ENCODE measurements at regions not wholly inside any gene's neighbourhood (a gene's known extent, or its start where the extent isn't known, plus 50 kb on each side); places are given as distances from the start of the nearest gene placed in this dataset.

DNA sequence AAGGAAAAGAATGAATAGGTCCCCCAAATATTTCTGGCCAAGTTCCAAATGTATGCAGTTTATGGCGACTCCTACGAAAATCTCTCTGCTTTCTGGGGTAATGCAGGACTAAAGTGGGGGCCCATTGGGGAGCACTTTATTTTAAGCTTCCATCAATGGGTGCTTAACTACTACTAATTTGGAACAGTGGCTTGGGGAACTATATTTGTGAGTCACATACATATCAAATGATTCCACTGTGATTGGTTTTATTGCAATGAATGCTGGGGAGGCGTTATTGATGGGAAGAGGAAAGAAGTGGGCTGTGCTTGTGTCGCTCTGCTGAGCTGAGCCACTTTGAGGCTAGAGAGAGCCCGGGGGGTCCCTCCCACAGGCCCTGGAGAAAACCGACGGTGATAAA is 560.4 kb upstream of the SALL3 start:
- no peaks in the 10 kb centered on the region for H3K9me3 ChIP-seq (ENCODE audit: low read length)
- no peak overlapping the region for H3K27ac ChIP-seq (ENCODE audit: extremely low read length, insufficient read depth, low read length)
- H4K20me1 ChIP-seq (ENCODE audit: insufficient read depth, low read length), result no peaks in the 10 kb centered on the region
- no peaks in the 10 kb centered on the region for H3K36me3 ChIP-seq (replicated peaks in 1 of 2; ENCODE audit: control insufficient read depth in 1 of 2, insufficient read depth in 2 of 2, low read length in 2 of 2)
- H3K4me1 ChIP-seq (ENCODE audit: insufficient read depth, low read length), result no peaks in the 10 kb centered on the region
- no TSS peak for BruUV-seq (replicated peaks)
- no peaks in the 10 kb centered on the region for H3K79me2 ChIP-seq (ENCODE audit: insufficient read depth, low read length)
- ATAC-seq (no peak), DNase-seq (ENCODE audit: low spot score) (no peak), FAIRE-seq (no peak)
- H3K4me3 ChIP-seq (replicated peaks in 1 of 3; ENCODE audit: insufficient read depth in 1 of 3, low read depth in 2 of 3, low read length in 3 of 3), result no peak overlapping the region
- in situ Hi-C loops (cut with HindIII; ENCODE audit: extremely low pct_ligation_motif_present, low pct_unique_long_range_greater_than_20kb) (no loop called here), intact Hi-C loops (cut with micrococcal nuclease; ENCODE audit: unreplicated experiment) (no loop called here)
- 8% methylated on average over 7 of the region's 7 CpGs for WGBS (ENCODE audit: low lambda C conversion rate)
- H3K27me3 ChIP-seq (ENCODE audit: control insufficient read depth in 1 of 2, insufficient read depth in 2 of 2, low read length in 2 of 2), result peaks cover 0 to 11% of the 10 kb centered on the region in 2 experiments; a peak in 2 of 5 replicates
- TF ChIP-seq NFATC3 (CRISPR knock-in tag; IDR thresholded peaks at IDR 0.05) (no peak), KDM4B (CRISPR knock-in tag; IDR thresholded peaks at IDR 0.05) (no peak), ZNF616 (CRISPR knock-in tag; IDR thresholded peaks at IDR 0.05; ENCODE audit: low read depth) (no peak)
- H2AFZ ChIP-seq (ENCODE audit: low read length), result no peak overlapping the region
- no peak overlapping the region for H3K9ac ChIP-seq (ENCODE audit: insufficient read depth, low read depth, low read length)
- no peak overlapping the region for H3K4me2 ChIP-seq (ENCODE audit: low read depth, low read length)
- ChIA-PET POLR2A (no interaction called here), CTCF (ENCODE audit: low intra/inter-chr PET ratio, low total read pairs) (no interaction called here)

DNA sequence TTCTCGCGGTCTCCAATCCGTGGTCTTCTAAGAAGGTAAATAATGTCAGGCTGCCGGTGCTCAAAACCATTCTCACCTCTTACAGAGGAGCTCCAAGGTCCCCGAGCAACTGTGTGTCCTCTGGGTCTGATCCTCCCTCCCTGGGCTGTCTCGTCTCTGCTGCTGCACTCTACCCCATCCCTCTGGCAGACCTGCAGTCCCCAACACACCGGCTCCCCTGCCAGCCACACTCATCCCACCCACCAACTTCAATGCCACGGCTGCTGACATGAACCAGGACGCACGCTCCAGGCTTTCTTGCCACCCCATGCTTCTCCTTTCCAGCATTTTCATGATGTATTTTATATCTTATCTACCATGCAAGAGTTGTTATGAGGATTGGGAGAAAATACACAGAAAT is 559.5 kb upstream of the SALL3 start:
- CTCF ChIA-PET (ENCODE audit: low intra/inter-chr PET ratio, low total read pairs), result no interaction called here
- no peak overlapping the region for H3K9ac ChIP-seq (ENCODE audit: insufficient read depth, low read depth, low read length)
- 62% methylated on average over 9 of the region's 10 CpGs for WGBS (ENCODE audit: low lambda C conversion rate)
- H2AFZ ChIP-seq (ENCODE audit: low read length), result no peak overlapping the region
- H3K79me2 ChIP-seq (ENCODE audit: insufficient read depth, low read length), result no peaks in the 10 kb centered on the region
- ATAC-seq (no peak), FAIRE-seq (no peak), DNase-seq (ENCODE audit: low spot score) (no peak)
- BruUV-seq (replicated peaks), result no TSS peak
- in situ Hi-C loops (cut with HindIII; ENCODE audit: extremely low pct_ligation_motif_present, low pct_unique_long_range_greater_than_20kb) (no loop called here), intact Hi-C loops (cut with micrococcal nuclease; ENCODE audit: unreplicated experiment) (no loop called here)
- H3K9me3 ChIP-seq (ENCODE audit: low read length), result no peaks in the 10 kb centered on the region
- peaks cover 0 to 17% of the 10 kb centered on the region in 2 experiments; a peak in 2 of 5 replicates for H3K27me3 ChIP-seq (ENCODE audit: control insufficient read depth in 1 of 2, insufficient read depth in 2 of 2, low read length in 2 of 2)
- H4K20me1 ChIP-seq (ENCODE audit: insufficient read depth, low read length), result no peaks in the 10 kb centered on the region
- TF ChIP-seq GATAD2A (CRISPR knock-in tag; IDR thresholded peaks at IDR 0.05) (no peak), KLF15 (CRISPR knock-in tag; IDR thresholded peaks at IDR 0.05; ENCODE audit: borderline replicate concordance) (no peak), KDM1A (CRISPR knock-in tag; IDR thresholded peaks at IDR 0.05) (no peak), PTBP1 (IDR thresholded peaks at IDR 0.05; ENCODE audit: low read depth, low read length, poor library complexity, severe bottlenecking) (no peak), BRD4 (CRISPR knock-in tag; IDR thresholded peaks at IDR 0.05) (no peak), SRSF1 (optimal IDR thresholded peaks at IDR 0.05; ENCODE audit: low read depth, low read length) (no peak), KDM5B (CRISPR knock-in tag; IDR thresholded peaks at IDR 0.05; ENCODE audit: borderline replicate concordance) (no peak), TGIF2 (CRISPR knock-in tag; IDR thresholded peaks at IDR 0.05) (no peak)
- TF ChIP-seq, protein P1, sequence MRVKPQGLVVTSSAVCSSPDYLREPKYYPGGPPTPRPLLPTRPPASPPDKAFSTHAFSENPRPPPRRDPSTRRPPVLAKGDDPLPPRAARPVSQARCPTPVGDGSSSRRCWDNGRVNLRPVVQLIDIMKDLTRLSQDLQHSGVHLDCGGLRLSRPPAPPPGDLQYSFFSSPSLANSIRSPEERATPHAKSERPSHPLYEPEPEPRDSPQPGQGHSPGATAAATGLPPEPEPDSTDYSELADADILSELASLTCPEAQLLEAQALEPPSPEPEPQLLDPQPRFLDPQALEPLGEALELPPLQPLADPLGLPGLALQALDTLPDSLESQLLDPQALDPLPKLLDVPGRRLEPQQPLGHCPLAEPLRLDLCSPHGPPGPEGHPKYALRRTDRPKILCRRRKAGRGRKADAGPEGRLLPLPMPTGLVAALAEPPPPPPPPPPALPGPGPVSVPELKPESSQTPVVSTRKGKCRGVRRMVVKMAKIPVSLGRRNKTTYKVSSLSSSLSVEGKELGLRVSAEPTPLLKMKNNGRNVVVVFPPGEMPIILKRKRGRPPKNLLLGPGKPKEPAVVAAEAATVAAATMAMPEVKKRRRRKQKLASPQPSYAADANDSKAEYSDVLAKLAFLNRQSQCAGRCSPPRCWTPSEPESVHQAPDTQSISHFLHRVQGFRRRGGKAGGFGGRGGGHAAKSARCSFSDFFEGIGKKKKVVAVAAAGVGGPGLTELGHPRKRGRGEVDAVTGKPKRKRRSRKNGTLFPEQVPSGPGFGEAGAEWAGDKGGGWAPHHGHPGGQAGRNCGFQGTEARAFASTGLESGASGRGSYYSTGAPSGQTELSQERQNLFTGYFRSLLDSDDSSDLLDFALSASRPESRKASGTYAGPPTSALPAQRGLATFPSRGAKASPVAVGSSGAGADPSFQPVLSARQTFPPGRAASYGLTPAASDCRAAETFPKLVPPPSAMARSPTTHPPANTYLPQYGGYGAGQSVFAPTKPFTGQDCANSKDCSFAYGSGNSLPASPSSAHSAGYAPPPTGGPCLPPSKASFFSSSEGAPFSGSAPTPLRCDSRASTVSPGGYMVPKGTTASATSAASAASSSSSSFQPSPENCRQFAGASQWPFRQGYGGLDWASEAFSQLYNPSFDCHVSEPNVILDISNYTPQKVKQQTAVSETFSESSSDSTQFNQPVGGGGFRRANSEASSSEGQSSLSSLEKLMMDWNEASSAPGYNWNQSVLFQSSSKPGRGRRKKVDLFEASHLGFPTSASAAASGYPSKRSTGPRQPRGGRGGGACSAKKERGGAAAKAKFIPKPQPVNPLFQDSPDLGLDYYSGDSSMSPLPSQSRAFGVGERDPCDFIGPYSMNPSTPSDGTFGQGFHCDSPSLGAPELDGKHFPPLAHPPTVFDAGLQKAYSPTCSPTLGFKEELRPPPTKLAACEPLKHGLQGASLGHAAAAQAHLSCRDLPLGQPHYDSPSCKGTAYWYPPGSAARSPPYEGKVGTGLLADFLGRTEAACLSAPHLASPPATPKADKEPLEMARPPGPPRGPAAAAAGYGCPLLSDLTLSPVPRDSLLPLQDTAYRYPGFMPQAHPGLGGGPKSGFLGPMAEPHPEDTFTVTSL (CRISPR knock-in tag; IDR thresholded peaks at IDR 0.05; ENCODE audit: borderline replicate concordance), result no peak
- TF ChIP-seq, protein P2, sequence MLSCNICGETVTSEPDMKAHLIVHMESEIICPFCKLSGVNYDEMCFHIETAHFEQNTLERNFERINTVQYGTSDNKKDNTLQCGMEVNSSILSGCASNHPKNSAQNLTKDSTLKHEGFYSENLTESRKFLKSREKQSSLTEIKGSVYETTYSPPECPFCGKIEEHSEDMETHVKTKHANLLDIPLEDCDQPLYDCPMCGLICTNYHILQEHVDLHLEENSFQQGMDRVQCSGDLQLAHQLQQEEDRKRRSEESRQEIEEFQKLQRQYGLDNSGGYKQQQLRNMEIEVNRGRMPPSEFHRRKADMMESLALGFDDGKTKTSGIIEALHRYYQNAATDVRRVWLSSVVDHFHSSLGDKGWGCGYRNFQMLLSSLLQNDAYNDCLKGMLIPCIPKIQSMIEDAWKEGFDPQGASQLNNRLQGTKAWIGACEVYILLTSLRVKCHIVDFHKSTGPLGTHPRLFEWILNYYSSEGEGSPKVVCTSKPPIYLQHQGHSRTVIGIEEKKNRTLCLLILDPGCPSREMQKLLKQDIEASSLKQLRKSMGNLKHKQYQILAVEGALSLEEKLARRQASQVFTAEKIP (CRISPR knock-in tag; IDR thresholded peaks at IDR 0.05; ENCODE audit: borderline replicate concordance), result no peak
- H3K4me3 ChIP-seq (replicated peaks in 1 of 3; ENCODE audit: insufficient read depth in 1 of 3, low read depth in 2 of 3, low read length in 3 of 3), result no peak overlapping the region
- H3K27ac ChIP-seq (ENCODE audit: extremely low read length, insufficient read depth, low read length), result no peak overlapping the region
- no peaks in the 10 kb centered on the region for H3K4me1 ChIP-seq (ENCODE audit: insufficient read depth, low read length)
- POLR2A ChIA-PET, result no interaction called here
- no peak overlapping the region for H3K4me2 ChIP-seq (ENCODE audit: low read depth, low read length)
- no peaks in the 10 kb centered on the region for H3K36me3 ChIP-seq (replicated peaks in 1 of 2; ENCODE audit: control insufficient read depth in 1 of 2, insufficient read depth in 2 of 2, low read length in 2 of 2)

Measured in HepG2 (cell line).